SH-SY5Y (cell line): ENCODE measurements at regions not wholly inside any gene's neighbourhood (a gene's known extent, or its start where the extent isn't known, plus 50 kb on each side); places are given as distances from the start of the nearest gene placed in this dataset.

Experiments
- GATA2 ChIP-seq: IDR thresholded peaks from 2 replicates; pipeline ENCODE4 v1.6.1; 2011; ENCODE audit warnings: mild to moderate bottlenecking, low read depth, low read length
- GATA3 ChIP-seq: IDR thresholded peaks from 2 replicates; pipeline ENCODE4 v1.6.1; 2011; ENCODE audit warnings: low read depth, mild to moderate bottlenecking, low read length, moderate library complexity

DNA sequence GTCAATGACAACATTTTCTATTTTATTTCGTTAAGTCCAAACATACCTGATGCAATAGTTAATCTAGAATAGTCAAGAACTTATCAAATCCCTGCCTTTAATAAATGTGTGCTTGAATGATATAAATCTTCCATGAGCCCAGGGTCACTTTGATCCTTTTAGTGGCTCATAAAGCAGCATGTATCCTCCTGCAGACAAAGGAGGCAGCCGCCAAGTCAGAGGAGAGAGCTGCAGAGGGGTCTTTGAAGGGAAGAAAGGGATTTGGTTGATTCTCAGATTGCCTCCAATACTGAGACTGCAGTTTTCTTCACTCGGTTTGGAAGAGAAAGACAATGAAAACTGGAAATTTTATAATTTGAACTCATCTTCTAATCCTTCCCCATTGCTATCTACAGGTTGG is 378.4 kb upstream of the PIK3C3 start:
- no peak for TF ChIP-seq GATA3
- TF ChIP-seq GATA2, result no peak
